ENCODE measurements at regions not wholly inside any gene's neighbourhood (a gene's known extent, or its start where the extent isn't known, plus 50 kb on each side); places are given as distances from the start of the nearest gene placed in this dataset.
"Not testable (repeated sequence)": the region's sequence is repeated elsewhere in the genome, so short reads cannot be mapped to it uniquely, and the experiment has no call there.

DNA sequence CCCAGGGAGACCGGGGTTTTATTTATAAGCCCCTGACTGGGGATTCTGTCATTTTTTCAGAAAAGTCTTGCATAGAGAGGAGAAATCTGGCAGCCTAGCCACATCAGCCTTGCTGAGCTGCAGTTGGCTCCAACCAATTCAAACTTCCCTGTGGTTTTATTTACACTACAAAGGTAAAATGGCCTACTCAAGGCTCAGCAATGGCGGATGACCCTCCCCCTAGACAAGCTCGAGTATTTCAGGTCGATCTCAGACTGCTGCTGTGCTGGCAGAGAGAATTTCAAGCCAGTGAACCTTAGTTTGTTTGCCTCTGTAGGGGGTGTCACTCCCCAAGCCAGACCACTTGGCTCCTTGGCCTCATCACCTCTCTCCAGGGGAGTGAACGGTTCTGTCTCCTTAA is 52.9 kb downstream of the CDY2A start:
- intact Hi-C loops (cut with DNase I, micrococcal nuclease); H3K4me3 Mint-ChIP-seq; DNase-seq; H3K27ac Mint-ChIP-seq; ATAC-seq (ENCODE audit: poor library complexity); H3K36me3 ChIP-seq (ENCODE audit: insufficient read depth, low read length); H3K27me3 Mint-ChIP-seq; H3K27me3 ChIP-seq (ENCODE audit: control insufficient read depth in 1 of 2, insufficient read depth in 2 of 2, low read length in 2 of 2); H3K4me3 ChIP-seq (ENCODE audit: low read length); H3K4me1 ChIP-seq (ENCODE audit: insufficient read depth, low read length); H3K9me3 ChIP-seq (ENCODE audit: control insufficient read depth in 1 of 2, insufficient read depth in 1 of 2, low read length in 2 of 2); H3K36me3 Mint-ChIP-seq (ENCODE audit: low read depth); CTCF ChIA-PET; H3K4me1 Mint-ChIP-seq (ENCODE audit: low read depth); H3K9me3 Mint-ChIP-seq; POLR2A ChIA-PET; H3K27ac ChIP-seq (ENCODE audit: low read depth in 1 of 2, low read length in 2 of 2): not testable (repeated sequence)

- H3K9me3 Mint-ChIP-seq; intact Hi-C loops (cut with DNase I, micrococcal nuclease); H3K27ac Mint-ChIP-seq: not testable (repeated sequence)
These were observed 60.3 kb downstream of the CDY2A start for GRCh38 chrY:18085910-18086309.

GRCh38 chrY:18086361-18086977 is 60.9 kb downstream of the CDY2A start:
- H3K9me3 ChIP-seq (ENCODE audit: control insufficient read depth in 1 of 2, insufficient read depth in 1 of 2, low read length in 2 of 2); POLR2A ChIA-PET; H3K36me3 Mint-ChIP-seq (ENCODE audit: low read depth); H3K36me3 ChIP-seq (ENCODE audit: insufficient read depth, low read length); H3K4me1 Mint-ChIP-seq (ENCODE audit: low read depth); H3K4me3 Mint-ChIP-seq; H3K27me3 ChIP-seq (ENCODE audit: control insufficient read depth in 1 of 2, insufficient read depth in 2 of 2, low read length in 2 of 2); H3K27ac Mint-ChIP-seq; intact Hi-C loops (cut with DNase I, micrococcal nuclease); H3K4me1 ChIP-seq (ENCODE audit: insufficient read depth, low read length); H3K27ac ChIP-seq (ENCODE audit: low read depth in 1 of 2, low read length in 2 of 2); H3K9me3 Mint-ChIP-seq; ATAC-seq (ENCODE audit: poor library complexity); CTCF ChIA-PET; H3K27me3 Mint-ChIP-seq; H3K4me3 ChIP-seq (ENCODE audit: low read length); DNase-seq: not testable (repeated sequence)

More at GRCh38 chrY:18085910-18086309, 60.3 kb downstream of the CDY2A start:
- H3K4me3 ChIP-seq (ENCODE audit: low read length); H3K36me3 ChIP-seq (ENCODE audit: insufficient read depth, low read length); H3K27ac ChIP-seq (ENCODE audit: low read depth in 1 of 2, low read length in 2 of 2); H3K36me3 Mint-ChIP-seq (ENCODE audit: low read depth); H3K9me3 ChIP-seq (ENCODE audit: control insufficient read depth in 1 of 2, insufficient read depth in 1 of 2, low read length in 2 of 2); ATAC-seq (ENCODE audit: poor library complexity); CTCF ChIA-PET; H3K27me3 ChIP-seq (ENCODE audit: control insufficient read depth in 1 of 2, insufficient read depth in 2 of 2, low read length in 2 of 2); POLR2A ChIA-PET; DNase-seq; H3K4me1 ChIP-seq (ENCODE audit: insufficient read depth, low read length); H3K4me1 Mint-ChIP-seq (ENCODE audit: low read depth); H3K4me3 Mint-ChIP-seq; H3K27me3 Mint-ChIP-seq: not testable (repeated sequence)

GRCh38 chrY:18087943-18088655 is 62.5 kb downstream of the CDY2A start:
- H3K9me3 ChIP-seq (ENCODE audit: control insufficient read depth in 1 of 2, insufficient read depth in 1 of 2, low read length in 2 of 2); H3K4me1 ChIP-seq (ENCODE audit: insufficient read depth, low read length); H3K4me3 Mint-ChIP-seq; H3K4me3 ChIP-seq (ENCODE audit: low read length); DNase-seq; H3K27me3 Mint-ChIP-seq; ATAC-seq (ENCODE audit: poor library complexity); H3K9me3 Mint-ChIP-seq; CTCF ChIA-PET; POLR2A ChIA-PET; H3K27ac Mint-ChIP-seq; H3K36me3 Mint-ChIP-seq (ENCODE audit: low read depth); H3K4me1 Mint-ChIP-seq (ENCODE audit: low read depth); intact Hi-C loops (cut with DNase I, micrococcal nuclease); H3K36me3 ChIP-seq (ENCODE audit: insufficient read depth, low read length); H3K27me3 ChIP-seq (ENCODE audit: control insufficient read depth in 1 of 2, insufficient read depth in 2 of 2, low read length in 2 of 2); H3K27ac ChIP-seq (ENCODE audit: low read depth in 1 of 2, low read length in 2 of 2): not testable (repeated sequence)

GRCh38 chrY:18092952-18093351 is 67.4 kb downstream of the CDY2A start:
- H3K27me3 Mint-ChIP-seq; H3K27ac Mint-ChIP-seq; CTCF ChIA-PET; H3K9me3 ChIP-seq (ENCODE audit: control insufficient read depth in 1 of 2, insufficient read depth in 1 of 2, low read length in 2 of 2); H3K4me3 Mint-ChIP-seq; POLR2A ChIA-PET; H3K27ac ChIP-seq (ENCODE audit: low read depth in 1 of 2, low read length in 2 of 2); H3K4me3 ChIP-seq (ENCODE audit: low read length); DNase-seq; H3K4me1 ChIP-seq (ENCODE audit: insufficient read depth, low read length); ATAC-seq (ENCODE audit: poor library complexity); H3K27me3 ChIP-seq (ENCODE audit: control insufficient read depth in 1 of 2, insufficient read depth in 2 of 2, low read length in 2 of 2); intact Hi-C loops (cut with DNase I, micrococcal nuclease); H3K36me3 Mint-ChIP-seq (ENCODE audit: low read depth); H3K36me3 ChIP-seq (ENCODE audit: insufficient read depth, low read length); H3K9me3 Mint-ChIP-seq; H3K4me1 Mint-ChIP-seq (ENCODE audit: low read depth): not testable (repeated sequence)

- H3K36me3 Mint-ChIP-seq (ENCODE audit: low read depth); H3K27me3 Mint-ChIP-seq; H3K9me3 Mint-ChIP-seq; DNase-seq; H3K27ac ChIP-seq (ENCODE audit: low read depth in 1 of 2, low read length in 2 of 2); H3K4me1 ChIP-seq (ENCODE audit: insufficient read depth, low read length); H3K36me3 ChIP-seq (ENCODE audit: insufficient read depth, low read length); ATAC-seq (ENCODE audit: poor library complexity); POLR2A ChIA-PET; CTCF ChIA-PET; H3K27me3 ChIP-seq (ENCODE audit: control insufficient read depth in 1 of 2, insufficient read depth in 2 of 2, low read length in 2 of 2); H3K27ac Mint-ChIP-seq; H3K9me3 ChIP-seq (ENCODE audit: control insufficient read depth in 1 of 2, insufficient read depth in 1 of 2, low read length in 2 of 2); H3K4me3 Mint-ChIP-seq; intact Hi-C loops (cut with DNase I, micrococcal nuclease); H3K4me1 Mint-ChIP-seq (ENCODE audit: low read depth); H3K4me3 ChIP-seq (ENCODE audit: low read length): not testable (repeated sequence)
These were observed 80.1 kb downstream of the CDY2A start for GRCh38 chrY:18105691-18106090.

- H3K4me3 ChIP-seq (ENCODE audit: low read length); H3K9me3 Mint-ChIP-seq; H3K27me3 ChIP-seq (ENCODE audit: control insufficient read depth in 1 of 2, insufficient read depth in 2 of 2, low read length in 2 of 2); H3K36me3 Mint-ChIP-seq (ENCODE audit: low read depth); H3K27me3 Mint-ChIP-seq; H3K36me3 ChIP-seq (ENCODE audit: insufficient read depth, low read length); H3K4me3 Mint-ChIP-seq; intact Hi-C loops (cut with DNase I, micrococcal nuclease); DNase-seq; POLR2A ChIA-PET; ATAC-seq (ENCODE audit: poor library complexity); H3K4me1 ChIP-seq (ENCODE audit: insufficient read depth, low read length); H3K9me3 ChIP-seq (ENCODE audit: control insufficient read depth in 1 of 2, insufficient read depth in 1 of 2, low read length in 2 of 2); H3K27ac ChIP-seq (ENCODE audit: low read depth in 1 of 2, low read length in 2 of 2); CTCF ChIA-PET; H3K4me1 Mint-ChIP-seq (ENCODE audit: low read depth); H3K27ac Mint-ChIP-seq: not testable (repeated sequence)
These were observed 92.8 kb downstream of the CDY2A start for GRCh38 chrY:18118388-18118787.
